K562 (cell line): ENCODE measurements at regions not wholly inside any gene's neighbourhood (a gene's known extent, or its start where the extent isn't known, plus 50 kb on each side); places are given as distances from the start of the nearest gene placed in this dataset.

ENCODE experiments used
- ATAC-seq: fragments of 200-7000 bp; cut with Tn5 transposase; 3 replicates; pipeline ENCODE4 v1.9.1; 2020; ENCODE audit warnings: moderate library complexity
- BruUV-seq: library from RNA; stranded (reverse); fragments of 400-500 nt; replicated peaks from 2 replicates; lab custom pipeline; 2021; lab: Mats Ljungman, UMichigan
- CTCF ChIA-PET: fragments of 300-600 bp; formaldehyde crosslinking; extraction: SDS; loops from one replicate; lab custom pipeline; 2021; ENCODE audit warnings: low intra/inter-chr PET ratio; lab: Yijun Ruan, JAX
- POLR2A ChIA-PET: fragments of 300-600, 350-650 bp; sonication (Branson Sonifier 250); formaldehyde crosslinking; extraction: SDS; loops from one replicate; lab custom pipeline; 2021; ENCODE audit warnings: antibody characterized with exemption, inconsistent platforms; lab: Yijun Ruan, JAX
- DNase-seq, 4 experiments: peaks; one replicate each; pipeline versions ENCODE4 v3.0.0 to v3.0.0-alpha.2; 2011 to 2018; ENCODE audit warnings: low spot score in 3 of 4, mixed read lengths in 3 of 4; ENCODE audit errors: extremely low read depth in 1 of 4
- FAIRE-seq: peaks from 2 replicates; lab custom pipeline; 2011; peaks lifted over from hg19 to GRCh38; lab: Jason Lieb, UNC
- H2AFZ ChIP-seq: 2 replicates; pipeline ENCODE4 v1.6.0; 2011; ENCODE audit warnings: low read depth, low read length, control low read depth, inconsistent platforms
- H3K27ac ChIP-seq: fragments of 200-600 bp; 3 replicates; pipeline ENCODE4 v1.8.0; 2011; ENCODE audit warnings: low read depth, mild to moderate bottlenecking, control low read depth, inconsistent platforms, low read length, moderate library complexity, mixed read lengths; ENCODE audit errors: extremely low read depth
- H3K27me3 ChIP-seq, 2 experiments: fragments of 300-600 bp in 1 of 2; 2 replicates in 1 of 2; 3 replicates in 1 of 2; pipeline versions ENCODE4 v1.6.0 to v1.8.0; 2011; ENCODE audit warnings: inconsistent platforms in 2 of 2, low read length in 2 of 2, mild to moderate bottlenecking in 1 of 2, mixed read lengths in 1 of 2, moderate library complexity in 1 of 2; ENCODE audit not compliant: control insufficient read depth in 2 of 2, insufficient read depth in 2 of 2
- H3K36me3 ChIP-seq: fragments of 300-600 bp; 3 replicates; pipeline ENCODE4 v1.8.0; 2011; ENCODE audit warnings: mild to moderate bottlenecking, low read length, inconsistent platforms; ENCODE audit not compliant: control insufficient read depth, insufficient read depth
- H3K4me1 ChIP-seq, 2 experiments: fragments of 200-600 bp in 1 of 2; replicated peaks in 1 of 2; 2 replicates in 1 of 2; 3 replicates in 1 of 2; pipeline versions ENCODE4 v1.5.1 to v1.8.0; 2011; ENCODE audit warnings: inconsistent platforms in 2 of 2, low read length in 2 of 2, mild to moderate bottlenecking in 1 of 2, mixed read lengths in 1 of 2, moderate library complexity in 1 of 2; ENCODE audit not compliant: control insufficient read depth in 2 of 2, insufficient read depth in 2 of 2
- H3K4me2 ChIP-seq: 2 replicates; pipeline ENCODE4 v1.6.1; 2011; ENCODE audit warnings: low read length, control low read depth, inconsistent platforms, mixed read lengths; ENCODE audit not compliant: insufficient read depth
- H3K4me3 ChIP-seq: fragments of 200-600 bp; sonication (generic), shearing (Covaris generic); 2 replicates; pipeline ENCODE4 v1.5.1; 2016; ENCODE audit warnings: control low read depth, inconsistent platforms
- H3K79me2 ChIP-seq: fragments of 200-600 bp; 3 replicates; pipeline ENCODE4 v1.8.0; 2011; ENCODE audit warnings: low read length, inconsistent platforms; ENCODE audit not compliant: control insufficient read depth, insufficient read depth
- H3K9ac ChIP-seq, 2 experiments: 2 replicates each; pipeline versions ENCODE4 v1.6.0 to v1.6.1; 2011; ENCODE audit warnings: low read depth in 2 of 2, low read length in 2 of 2, control low read depth in 1 of 2, inconsistent platforms in 1 of 2, mild to moderate bottlenecking in 1 of 2, mixed read lengths in 1 of 2; ENCODE audit not compliant: insufficient read depth in 1 of 2
- H3K9me1 ChIP-seq: one replicate; pipeline ENCODE4 v1.6.0; 2011; ENCODE audit warnings: inconsistent platforms, mild to moderate bottlenecking, low read length, moderate library complexity; ENCODE audit not compliant: control insufficient read depth, insufficient read depth
- H3K9me3 ChIP-seq: replicated peaks from 2 replicates; pipeline ENCODE4 v1.5.1; 2011; ENCODE audit warnings: low read depth, low read length, inconsistent platforms; ENCODE audit not compliant: control insufficient read depth, insufficient read depth
- H4K20me1 ChIP-seq: replicated peaks from 2 replicates; pipeline ENCODE4 v1.6.1; 2011; ENCODE audit warnings: low read length, inconsistent platforms, mixed read lengths; ENCODE audit not compliant: control insufficient read depth, insufficient read depth
- BCOR ChIP-seq: fragments of 450-650 bp; IDR thresholded peaks from 2 replicates; pipeline ENCODE4 v1.6.1; 2016
- BRF1 ChIP-seq: IDR thresholded peaks from 3 replicates; pipeline ENCODE4 v1.6.1; 2011; ENCODE audit warnings: borderline replicate concordance, mild to moderate bottlenecking; ENCODE audit not compliant: insufficient read length; ENCODE audit errors: extremely low read depth
- CHD4 ChIP-seq: fragments of 200-600 bp; sonication (generic); IDR thresholded peaks from 3 replicates; pipeline ENCODE4 v1.6.1; 2012; ENCODE audit warnings: low read depth, mild to moderate bottlenecking, mixed read lengths, low read length, inconsistent platforms; ENCODE audit not compliant: insufficient read depth, insufficient replicate concordance, poor library complexity, severe bottlenecking
- HDAC1 ChIP-seq, 2 experiments: fragments of 450-650 bp; IDR thresholded peaks; 2 replicates each; pipeline ENCODE4 v1.6.1; 2016 to 2017; ENCODE audit warnings: inconsistent platforms in 1 of 2, mild to moderate bottlenecking in 1 of 2, moderate library complexity in 1 of 2
- NR2C1 ChIP-seq, 2 experiments: fragments of 450-650 bp; IDR thresholded peaks; 2 replicates each; pipeline ENCODE4 v1.6.1; 2017; ENCODE audit warnings: mild to moderate bottlenecking in 2 of 2, antibody characterized with exemption in 1 of 2, inconsistent platforms in 1 of 2, missing compliant biosample characterization in 1 of 2, missing genetic modification characterization in 1 of 2
- RBM17 ChIP-seq: fragments of 200-400 bp; formaldehyde crosslinking; IDR thresholded peaks from 2 replicates; pipeline ENCODE4 v1.6.1; 2017; ENCODE audit warnings: low read depth, mild to moderate bottlenecking, low read length, borderline replicate concordance
- SMAD2 ChIP-seq: fragments of 150-350 bp; IDR thresholded peaks from 2 replicates; pipeline ENCODE4 v1.6.1; 2014; ENCODE audit warnings: low read depth, mild to moderate bottlenecking, low read length
- ZBTB33 ChIP-seq: sonication (generic); formaldehyde crosslinking; IDR thresholded peaks from 2 replicates; pipeline ENCODE4 v1.8.1; 2023; ENCODE audit warnings: mild to moderate bottlenecking, missing genetic modification reagents
- ZBTB43 ChIP-seq: sonication (generic); formaldehyde crosslinking; IDR thresholded peaks from 2 replicates; pipeline ENCODE4 v1.8.0; 2023; ENCODE audit warnings: mild to moderate bottlenecking, missing genetic modification reagents
- ZNF12 ChIP-seq: sonication (generic); formaldehyde crosslinking; IDR thresholded peaks from 2 replicates; pipeline ENCODE4 v1.4.0; 2020; ENCODE audit warnings: mild to moderate bottlenecking, missing genetic modification reagents
- ZNF551 ChIP-seq: fragments of 250-450 bp; sonication (Bioruptor Pico); IDR thresholded peaks from 2 replicates; pipeline ENCODE4 v1.5.0; 2021; ENCODE audit warnings: mild to moderate bottlenecking, moderate library complexity
- ZNF778 ChIP-seq: fragments of 450-650 bp; formaldehyde crosslinking; IDR thresholded peaks from 2 replicates; pipeline ENCODE4 v1.4.0; 2020; ENCODE audit warnings: mild to moderate bottlenecking, moderate library complexity
- WGBS: fragments of 100-300 bp; shearing (Covaris generic); methylation state at CpG from one replicate; pipeline ENCODE4 v1.1.6; 2016; ENCODE audit warnings: low coverage, mixed read lengths; ENCODE audit not compliant: insufficient coverage; ENCODE audit errors: missing lambda C conversion rate; 5-methylcytosine and 5-hydroxymethylcytosine counted together
- in situ Hi-C: fragments of 300-500 bp; cut with MboI; formaldehyde crosslinking; loops from 4 replicates; pipeline ENCODE4 v1.15.0; 2018; ENCODE audit warnings: inconsistent platforms, mixed read lengths
- intact Hi-C: fragments of 100-400 bp; cut with micrococcal nuclease; formaldehyde crosslinking; loops from 2 replicates; pipeline ENCODE4 v1.14.2; 2022

- Histone ChIP-seq H3K9me1 (no peaks in the 10 kb centered on the region), H3K4me1 (no peaks in the 10 kb centered on the region), H2AFZ (no peak overlapping the region), H3K27me3 (peaks cover 37 to 54% of the 10 kb centered on the region in 2 experiments), H3K9ac (no peak overlapping the region), H3K27ac (no peak overlapping the region), H3K4me2 (no peak overlapping the region), H3K36me3 (no peaks in the 10 kb centered on the region), H4K20me1 (no peaks in the 10 kb centered on the region), H3K4me3 (no peak overlapping the region), H3K9me3 (no peaks in the 10 kb centered on the region), H3K79me2 (no peaks in the 10 kb centered on the region)
- DNase-seq (no peak), ATAC-seq (no peak), FAIRE-seq (no peak)
- in situ Hi-C loops (no loop called here), intact Hi-C loops (no loop called here)
- ChIA-PET CTCF (no interaction called here), POLR2A (interaction anchor here (0.6 to 1.5 kb wide), 2 partner anchors 13 to 14 kb away, joined by 3 to 7 read pairs; no protein-coding TSS in a partner anchor)
- WGBS, result under 1% methylated on average over 12 of the region's 12 CpGs
- BruUV-seq, result no TSS peak
- TF ChIP-seq HDAC1 (IDR thresholded peaks at IDR 0.05) (no peak), SMAD2 (no peak), ZNF12 (CRISPR knock-in tag) (no peak), ZNF551 (CRISPR knock-in tag) (no peak), CHD4 (no peak), ZBTB43 (CRISPR knock-in tag) (no peak), ZNF778 (CRISPR knock-in tag) (no peak), BCOR (no peak), ZBTB33 (CRISPR knock-in tag) (no peak), BRF1 (no peak), NR2C1 (IDR thresholded peaks at IDR 0.05) (no peak), NR2C1 (tag; IDR thresholded peaks at IDR 0.05) (no peak), RBM17 (no peak)
Observed at GRCh38 chr1:229885568-229886495, 181.2 kb upstream of the GALNT2 start.
